Activated CD8-positive, alpha-beta memory T cell treated with anti-CD3 and anti-CD28 coated beads, Interleukin-2, amount 50 U/mL, for 24 hours (primary cell): ENCODE measurements at regions not wholly inside any gene's neighbourhood (a gene's known extent, or its start where the extent isn't known, plus 50 kb on each side); places are given as distances from the start of the nearest gene placed in this dataset.

Source experiments
- DNase-seq: peaks from one replicate; pipeline ENCODE4 v3.0.0-alpha.2; 2020; ENCODE audit errors: extremely low read depth

DNA sequence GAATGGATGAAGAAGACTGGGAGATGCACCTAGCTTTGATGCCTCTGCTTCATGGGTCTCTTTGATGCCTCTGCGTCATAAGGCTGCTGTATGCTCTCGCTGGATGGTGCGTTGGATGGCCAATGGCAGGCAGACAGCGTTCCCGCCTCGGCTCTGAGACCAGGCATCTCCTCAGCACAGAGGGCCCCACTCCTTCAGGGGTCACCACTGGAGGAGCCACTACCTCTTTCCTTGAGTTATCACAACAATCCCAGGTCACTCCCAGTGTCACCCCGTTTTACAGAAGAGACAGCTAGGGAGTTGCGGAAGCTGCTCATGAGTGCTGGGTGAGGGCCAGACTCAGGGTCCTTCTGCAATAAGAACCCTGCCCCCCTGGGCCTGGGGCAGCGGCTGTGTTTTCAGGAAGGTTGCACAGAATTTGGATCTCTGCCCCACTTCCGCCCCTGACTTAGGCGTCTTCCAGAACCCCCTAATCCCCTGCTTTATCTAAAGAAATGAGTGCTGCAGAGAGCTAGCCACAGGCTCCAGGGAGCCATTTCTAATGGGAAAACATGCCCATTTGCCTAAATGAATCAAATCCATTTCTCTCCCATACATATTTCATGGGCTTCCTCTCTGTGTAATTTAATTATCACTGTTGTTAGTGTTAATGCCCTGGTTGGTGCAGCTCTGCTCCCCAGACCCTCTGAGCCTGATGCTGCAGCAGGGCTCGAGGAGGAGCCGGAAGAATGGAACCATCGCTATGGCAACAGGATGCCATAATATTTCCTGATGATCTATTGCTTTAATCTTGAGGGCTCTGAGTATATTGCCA, 131.8 kb upstream of the HS6ST1 start:
- no peak for DNase-seq

DNA sequence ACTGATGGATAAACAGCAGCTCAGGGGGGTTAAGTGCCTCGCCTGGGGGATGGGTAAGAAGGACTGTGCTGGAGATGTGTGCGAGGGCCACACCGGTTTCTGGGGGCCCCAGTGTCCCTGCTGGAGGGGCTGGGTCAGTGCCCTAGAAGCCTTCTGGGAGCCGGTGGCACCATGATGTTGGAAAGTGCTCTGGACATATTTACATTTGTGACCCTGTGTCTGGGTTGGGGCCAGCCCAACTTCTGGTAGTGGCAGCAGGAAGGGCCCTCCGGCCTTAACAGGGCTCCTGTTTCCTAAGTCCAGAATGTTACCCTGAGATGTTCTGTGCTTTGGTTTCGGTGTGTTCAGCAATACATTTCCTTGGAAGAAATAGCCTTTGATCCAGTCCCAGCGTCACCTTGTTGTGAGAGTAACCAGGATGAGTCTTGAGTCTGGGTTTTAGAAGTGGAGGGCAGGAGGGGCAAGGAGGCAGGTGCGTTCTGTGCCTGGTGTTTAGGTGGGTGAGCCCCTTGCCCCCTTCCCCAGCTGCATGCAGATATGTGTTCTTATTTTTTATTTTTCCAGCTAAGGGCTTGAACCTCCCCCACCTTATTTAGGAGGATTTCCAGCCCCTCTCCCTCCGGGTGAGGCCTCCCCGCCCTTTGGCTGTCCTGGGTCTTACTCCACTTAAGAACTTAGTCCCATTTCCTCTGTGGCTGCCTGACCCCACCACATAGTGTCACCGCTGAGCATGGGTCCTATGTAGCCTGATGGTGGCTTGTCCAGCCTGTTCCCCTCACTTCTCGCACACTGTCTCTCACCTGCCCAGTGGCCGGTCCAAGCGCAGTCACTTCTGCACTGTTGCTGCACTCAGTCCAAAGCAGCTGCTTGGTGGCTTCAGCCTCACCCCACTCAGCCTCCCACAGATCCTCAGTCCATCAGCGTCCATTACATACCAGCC, 132.7 kb upstream of the HS6ST1 start:
- DNase-seq = no peak

DNA sequence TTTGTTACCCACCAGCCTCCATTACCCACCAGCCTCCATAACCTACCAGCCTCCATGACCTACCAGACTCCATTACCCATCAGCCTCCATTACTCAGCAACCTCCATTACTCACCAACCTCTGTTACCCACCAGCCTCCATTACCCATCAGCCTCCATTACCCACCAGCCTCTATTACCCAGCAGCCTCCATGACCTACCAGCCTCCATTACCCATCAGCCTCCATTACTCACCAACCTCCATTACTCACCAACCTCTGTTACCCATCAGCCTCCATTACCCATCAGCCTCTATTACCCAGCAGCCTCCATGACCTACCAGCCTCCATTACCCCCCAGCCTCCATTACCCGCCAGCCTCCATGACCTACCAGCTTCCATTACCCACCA, 133.3 kb upstream of the HS6ST1 start:
- no peak for DNase-seq

GRCh38 chr2:128452536-128453530, 134.2 kb upstream of the HS6ST1 start:
- no peak for DNase-seq

GRCh38 chr2:128454980-128455720, 136.5 kb upstream of the HS6ST1 start:
- no peak for DNase-seq

GRCh38 chr2:128455721-128456050, 137.0 kb upstream of the HS6ST1 start:
- DNase-seq = no peak

DNA sequence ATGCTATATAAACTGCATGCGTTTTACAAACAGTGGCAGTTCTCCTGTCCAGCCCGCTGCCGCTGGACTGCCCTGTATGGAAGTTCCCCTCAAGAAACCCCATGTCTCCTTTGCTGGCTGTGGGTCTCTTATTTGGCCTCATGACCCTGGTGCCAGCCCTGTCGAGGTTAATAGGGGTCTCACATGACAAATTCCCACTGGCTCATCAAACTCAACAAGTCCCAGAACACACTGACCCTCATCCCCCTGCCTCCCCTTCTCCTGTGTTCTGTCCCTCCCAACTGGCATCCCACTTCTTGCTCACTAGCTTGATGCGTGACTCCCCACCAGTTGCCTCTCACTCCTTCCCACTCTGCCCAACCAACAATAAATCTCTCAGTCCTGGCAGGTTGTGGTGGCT, 137.6 kb upstream of the HS6ST1 start:
- DNase-seq = no peak

GRCh38 chr2:128457006-128457604, 138.4 kb upstream of the HS6ST1 start:
- no peak for DNase-seq

DNA sequence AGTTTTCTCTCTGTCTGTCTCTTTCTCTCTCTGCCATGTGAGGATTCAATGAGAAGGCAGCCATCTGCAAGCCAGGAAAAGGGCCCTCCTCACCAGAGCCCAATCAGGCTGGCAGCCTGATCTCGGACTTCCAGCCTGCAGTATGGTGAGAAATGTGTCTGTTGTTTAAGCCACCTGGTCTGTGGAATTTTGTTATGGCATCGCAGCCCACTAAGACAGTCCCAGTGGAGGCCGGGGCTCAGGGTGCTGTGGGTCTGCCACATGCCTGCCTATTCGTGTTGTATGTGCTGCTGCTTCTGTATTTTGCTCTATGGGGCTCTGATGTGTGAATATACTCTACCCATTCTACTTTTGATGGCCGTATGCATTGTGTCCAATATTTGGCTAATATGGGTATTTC, 139.0 kb upstream of the HS6ST1 start:
- no peak for DNase-seq

DNA sequence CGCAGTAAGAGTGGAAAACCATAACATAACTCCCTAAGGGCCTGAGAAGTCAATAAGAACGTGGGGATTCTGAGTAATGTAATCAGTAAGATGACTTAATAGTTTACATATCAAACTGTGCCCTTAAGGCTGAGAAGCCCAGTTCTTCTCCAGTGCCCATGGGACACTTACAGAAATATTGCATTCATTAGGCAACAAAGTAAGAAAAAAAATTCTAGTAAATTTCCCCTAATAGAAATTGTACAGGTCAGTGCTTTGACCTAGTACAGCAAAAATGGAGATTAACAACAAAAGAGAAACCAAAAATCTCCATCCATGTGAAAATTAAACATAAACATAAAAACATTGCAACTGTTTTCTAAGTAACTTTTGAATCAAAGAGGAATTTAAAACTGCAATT, 139.8 kb upstream of the HS6ST1 start:
- DNase-seq = no peak

DNA sequence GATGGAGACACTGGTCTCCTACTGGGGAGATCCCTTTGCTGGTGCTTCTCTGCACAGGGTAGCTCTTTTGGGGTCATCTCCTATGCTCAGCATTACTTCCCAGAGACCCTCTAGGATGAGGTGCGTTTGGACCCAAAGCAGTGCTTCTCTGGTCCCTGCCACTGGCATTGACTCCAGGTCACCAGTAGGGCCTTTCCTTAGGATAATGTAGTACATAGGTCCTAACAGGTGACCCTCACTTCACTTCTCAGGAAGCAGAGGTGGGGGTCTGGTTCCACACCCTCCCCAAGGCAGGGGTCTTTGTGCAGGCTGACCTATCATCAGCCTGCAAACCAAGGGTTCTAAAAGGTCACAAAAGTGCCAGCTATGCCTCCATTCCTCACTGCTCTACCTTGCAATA, 145.8 kb upstream of the HS6ST1 start:
- no peak for DNase-seq

- DNase-seq = no peak
These were observed 146.8 kb upstream of the HS6ST1 start for GRCh38 chr2:128465246-128466170.

DNA sequence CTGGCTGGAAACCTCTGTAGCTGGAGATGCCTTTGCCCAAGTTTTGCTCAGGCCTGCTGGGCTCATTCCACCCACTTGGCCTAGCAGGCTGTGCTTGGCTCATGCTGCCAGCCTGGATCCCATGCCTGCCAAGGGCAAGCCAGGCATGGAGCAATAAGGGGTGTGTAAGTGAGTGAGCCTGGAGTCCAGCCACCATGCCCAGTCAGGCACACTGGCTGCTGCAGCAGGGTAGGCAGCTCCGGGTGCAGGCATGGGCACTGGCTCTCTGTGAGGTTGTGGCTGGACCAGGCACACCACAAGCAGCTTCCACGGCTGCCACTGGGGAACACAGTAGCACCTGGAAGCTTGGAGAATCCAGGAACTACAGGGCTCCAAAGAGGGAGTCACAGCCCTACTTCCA, 147.7 kb upstream of the HS6ST1 start:
- DNase-seq = no peak

- no peak for DNase-seq
These were observed 148.1 kb upstream of the HS6ST1 start for GRCh38 chr2:128466776-128467175.

DNA sequence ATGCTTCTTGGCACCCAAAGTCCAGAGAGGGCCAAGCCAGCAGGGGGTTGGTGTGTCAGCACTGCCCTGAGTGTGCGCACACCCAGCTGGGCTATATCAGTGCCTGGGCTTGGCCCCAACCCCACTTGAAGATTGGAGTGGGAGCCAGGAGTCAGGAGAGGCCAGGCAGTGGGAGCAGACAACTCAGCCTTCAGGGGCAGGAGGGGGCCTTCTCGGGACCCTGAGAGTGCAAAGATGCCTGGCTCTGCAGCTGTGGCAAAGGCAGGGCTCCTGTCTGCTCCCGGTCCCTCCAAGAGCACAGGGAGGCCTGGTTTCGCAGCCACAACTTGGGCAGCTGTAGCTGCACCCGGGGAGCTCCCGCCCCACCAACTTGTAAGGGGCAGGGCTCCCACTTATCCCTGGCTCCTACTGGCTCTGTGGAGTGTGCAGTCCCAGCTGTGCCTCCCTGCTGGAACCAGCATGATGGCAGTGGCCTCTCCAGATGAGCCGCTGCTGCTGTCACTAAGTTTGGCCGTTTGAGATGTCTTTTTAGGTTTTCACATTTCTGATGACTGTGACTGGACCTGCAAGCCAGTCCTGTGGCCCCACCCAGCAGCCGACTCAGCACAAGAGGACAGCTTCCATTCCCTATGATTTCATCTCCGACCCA, 148.8 kb upstream of the HS6ST1 start:
- no peak for DNase-seq

GRCh38 chr2:128468186-128468920, 149.7 kb upstream of the HS6ST1 start:
- DNase-seq = no peak

DNA sequence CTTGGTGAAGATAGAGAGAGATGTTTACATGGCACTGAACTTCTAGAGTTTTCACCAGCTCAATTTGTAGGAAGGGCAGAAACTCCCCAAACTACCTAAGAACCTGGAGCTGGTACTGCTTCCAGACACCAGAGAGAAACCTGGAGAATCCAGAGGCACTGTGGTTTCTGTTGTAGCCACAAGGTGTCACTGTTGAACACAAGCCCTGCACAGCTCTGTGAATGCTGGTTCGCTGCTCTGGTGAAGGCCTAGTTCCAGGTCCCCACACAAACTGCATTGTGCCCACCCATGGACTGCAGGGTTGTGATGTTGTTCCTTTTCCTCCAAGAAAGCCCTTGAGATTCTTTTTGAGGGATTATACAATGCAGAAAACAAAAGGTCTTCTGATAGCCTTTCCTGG, 150.5 kb upstream of the HS6ST1 start:
- DNase-seq = no peak

GRCh38 chr2:128469875-128470274, 151.2 kb upstream of the HS6ST1 start:
- DNase-seq = no peak
